ENCODE measurements at regions not wholly inside any gene's neighbourhood (a gene's known extent, or its start where the extent isn't known, plus 50 kb on each side); places are given as distances from the start of the nearest gene placed in this dataset.

GRCh38 chr5:92023555-92023954, 640.4 kb upstream of the ARRDC3 start:
- H3K27ac ChIP-seq (replicated peaks), result no peak overlapping the region
- no peak for TF ChIP-seq SPI1 (IDR thresholded peaks at IDR 0.05; ENCODE audit: borderline replicate concordance, low read depth)
- TF ChIP-seq REST (IDR thresholded peaks at IDR 0.05; ENCODE audit: insufficient replicate concordance, low read depth), result no peak
- no peak for TF ChIP-seq POLR2AphosphoS5 (IDR thresholded peaks at IDR 0.05; ENCODE audit: low read depth)
- no peak for TF ChIP-seq CTCF (IDR thresholded peaks at IDR 0.05; ENCODE audit: insufficient read depth, low read length)
- no peak for TF ChIP-seq GABPA (IDR thresholded peaks at IDR 0.05; ENCODE audit: low read depth)
- no peak for DNase-seq (ENCODE audit: low read depth in 1 of 2, low spot score in 1 of 2)
- no peak overlapping the region for H3K4me3 ChIP-seq (replicated peaks; ENCODE audit: insufficient read depth, low read length)
- H3K27me3 ChIP-seq (ENCODE audit: insufficient read depth, poor library complexity, severe bottlenecking), result no peaks in the 10 kb centered on the region

DNA sequence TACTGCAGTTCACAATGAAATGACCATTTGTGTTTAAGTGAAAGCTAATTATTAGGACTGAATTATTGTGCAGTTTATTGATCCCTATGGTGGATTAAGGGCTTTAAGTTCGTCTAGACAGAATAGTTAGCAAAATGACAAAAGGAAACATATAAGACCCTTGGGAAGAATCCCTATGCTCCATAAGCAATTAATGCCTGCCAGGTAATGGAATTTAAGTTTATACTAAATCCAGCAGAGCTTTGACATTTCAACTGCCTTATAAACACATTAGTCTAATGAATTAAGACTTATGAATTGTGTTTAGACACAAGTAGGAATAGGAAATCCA, 640.0 kb upstream of the ARRDC3 start:
- no peak for TF ChIP-seq CTCF (IDR thresholded peaks at IDR 0.05; ENCODE audit: insufficient read depth, low read length)
- H3K27me3 ChIP-seq (ENCODE audit: insufficient read depth, poor library complexity, severe bottlenecking), result no peaks in the 10 kb centered on the region
- no peak overlapping the region for H3K4me3 ChIP-seq (replicated peaks; ENCODE audit: insufficient read depth, low read length)
- H3K27ac ChIP-seq (replicated peaks), result no peak overlapping the region
- DNase-seq (ENCODE audit: low read depth in 1 of 2, low spot score in 1 of 2), result no peak

DNA sequence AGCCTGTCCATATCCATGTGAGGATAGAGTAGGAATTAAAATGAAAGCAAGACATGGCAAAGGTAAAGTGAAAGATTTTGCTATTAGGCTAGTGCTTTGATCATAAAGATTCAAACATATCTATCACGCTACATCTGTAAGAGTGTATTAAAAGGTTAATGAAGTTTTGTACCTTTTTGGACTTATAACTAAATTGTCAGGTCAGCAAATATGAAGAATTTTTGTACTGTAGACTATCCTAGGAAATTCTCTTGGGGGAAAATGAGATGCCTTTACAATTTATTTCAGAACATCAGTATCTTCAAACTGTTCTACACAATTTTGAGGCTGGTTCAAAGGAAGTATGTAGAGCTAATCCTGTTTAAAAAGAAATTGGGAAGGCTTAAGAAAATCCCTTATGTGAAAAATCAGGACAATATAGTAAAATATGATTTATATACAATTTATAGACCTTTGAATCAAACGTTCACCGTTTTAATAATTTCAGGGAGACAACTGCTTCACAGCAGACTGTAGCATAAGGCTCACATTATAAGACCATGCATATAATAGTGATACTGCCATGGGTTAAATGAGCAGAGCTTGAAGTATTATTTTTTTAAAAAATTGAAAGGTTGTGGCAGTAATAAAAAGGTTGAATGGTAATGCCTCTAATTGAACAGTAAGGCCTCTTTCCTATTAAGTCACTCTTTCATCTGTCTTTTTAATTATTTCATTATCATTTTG, 639.5 kb upstream of the ARRDC3 start:
- DNase-seq (ENCODE audit: low read depth in 1 of 2, low spot score in 1 of 2), result no peak
- H3K4me3 ChIP-seq (replicated peaks; ENCODE audit: insufficient read depth, low read length), result no peak overlapping the region
- H3K27me3 ChIP-seq (ENCODE audit: insufficient read depth, poor library complexity, severe bottlenecking), result no peaks in the 10 kb centered on the region
- no peak overlapping the region for H3K27ac ChIP-seq (replicated peaks)
- TF ChIP-seq REST (IDR thresholded peaks at IDR 0.05; ENCODE audit: insufficient replicate concordance, low read depth) (no peak), CTCF (IDR thresholded peaks at IDR 0.05; ENCODE audit: insufficient read depth, low read length) (no peak), POLR2AphosphoS5 (IDR thresholded peaks at IDR 0.05; ENCODE audit: low read depth) (no peak), SPI1 (IDR thresholded peaks at IDR 0.05; ENCODE audit: borderline replicate concordance, low read depth) (no peak), GABPA (IDR thresholded peaks at IDR 0.05; ENCODE audit: low read depth) (no peak)

DNA sequence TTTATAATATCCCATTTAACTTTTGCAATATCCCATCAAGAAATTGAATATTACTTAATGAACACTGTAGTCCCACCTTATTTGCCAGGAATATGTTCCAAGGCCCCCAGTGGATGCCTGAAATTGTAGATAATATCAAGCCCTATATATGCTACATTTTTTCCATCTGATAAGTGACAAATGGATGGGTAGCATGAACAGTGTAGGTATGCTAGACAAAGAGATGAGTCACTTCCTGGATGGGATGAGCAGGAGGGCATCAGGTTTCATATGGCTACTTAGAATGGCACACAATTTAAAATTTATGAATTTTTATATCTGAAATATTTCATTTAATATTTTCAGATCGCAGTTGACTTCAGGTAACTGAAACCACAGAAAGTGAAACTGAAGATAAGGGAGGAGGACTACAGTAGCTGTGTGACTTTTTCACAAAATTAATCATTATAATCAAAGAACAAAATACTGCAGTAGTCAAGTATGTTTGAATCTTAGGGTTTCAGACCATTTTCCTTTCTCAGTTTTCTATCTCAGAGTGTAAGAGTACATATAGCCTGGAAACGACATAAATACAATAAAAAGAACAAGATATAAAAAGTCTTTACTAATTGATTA, 636.4 kb upstream of the ARRDC3 start:
- H3K4me3 ChIP-seq (replicated peaks; ENCODE audit: insufficient read depth, low read length), result no peak overlapping the region
- no peak overlapping the region for H3K27ac ChIP-seq (replicated peaks)
- no peak for DNase-seq (ENCODE audit: low read depth in 1 of 2, low spot score in 1 of 2)
- no peak for TF ChIP-seq REST (IDR thresholded peaks at IDR 0.05; ENCODE audit: insufficient replicate concordance, low read depth)
- TF ChIP-seq GABPA (IDR thresholded peaks at IDR 0.05; ENCODE audit: low read depth), result no peak
- TF ChIP-seq SPI1 (IDR thresholded peaks at IDR 0.05; ENCODE audit: borderline replicate concordance, low read depth), result no peak
- TF ChIP-seq CTCF (IDR thresholded peaks at IDR 0.05; ENCODE audit: insufficient read depth, low read length), result no peak
- no peak for TF ChIP-seq POLR2AphosphoS5 (IDR thresholded peaks at IDR 0.05; ENCODE audit: low read depth)
- H3K27me3 ChIP-seq (ENCODE audit: insufficient read depth, poor library complexity, severe bottlenecking), result no peaks in the 10 kb centered on the region

All from HL-60 (cell line).